Smooth muscle cell (in vitro differentiated cells): ENCODE measurements at regions not wholly inside any gene's neighbourhood (a gene's known extent, or its start where the extent isn't known, plus 50 kb on each side); places are given as distances from the start of the nearest gene placed in this dataset.

ENCODE experiments used
- DNase-seq: peaks from one replicate; lab custom pipeline; 2025; ENCODE audit not compliant: unreplicated experiment; lab: John Stamatoyannopoulos, UW
- H2AFZ ChIP-seq: fragments of 200-600 bp; sonication (generic); 2 replicates; pipeline ENCODE4 v1.6.0; 2016; ENCODE audit warnings: antibody characterized with exemption, low read depth, mild to moderate bottlenecking
- H3F3A ChIP-seq: fragments of 200-600 bp; sonication (generic); 2 replicates; pipeline ENCODE4 v1.6.0; 2017; ENCODE audit warnings: antibody characterized with exemption, low read depth
- H3K27ac ChIP-seq: fragments of 200-600 bp; sonication (generic); 2 replicates; pipeline ENCODE4 v1.5.1; 2016; ENCODE audit warnings: low read depth, mild to moderate bottlenecking
- H3K27me3 ChIP-seq: fragments of 200-600 bp; sonication (generic); 2 replicates; pipeline ENCODE4 v1.6.1; 2016; ENCODE audit warnings: low read depth, mild to moderate bottlenecking
- H3K36me3 ChIP-seq: fragments of 200-600 bp; sonication (generic); 2 replicates; pipeline ENCODE4 v1.5.1; 2016; ENCODE audit warnings: low read depth
- H3K4me1 ChIP-seq: fragments of 200-600 bp; sonication (generic); 2 replicates; pipeline ENCODE4 v1.5.1; 2016; ENCODE audit warnings: low read depth
- H3K4me2 ChIP-seq: fragments of 200-600 bp; sonication (generic); 2 replicates; pipeline ENCODE4 v1.6.0; 2016; ENCODE audit warnings: mild to moderate bottlenecking
- H3K4me3 ChIP-seq: fragments of 200-600 bp; sonication (generic); 2 replicates; pipeline ENCODE4 v1.5.1; 2016; ENCODE audit warnings: mild to moderate bottlenecking
- H3K79me2 ChIP-seq: fragments of 200-600 bp; sonication (generic); 2 replicates; pipeline ENCODE4 v1.6.0; 2016; ENCODE audit warnings: low read depth, mild to moderate bottlenecking
- H3K9ac ChIP-seq: fragments of 200-600 bp; sonication (generic); 2 replicates; pipeline ENCODE4 v1.6.0; 2016; ENCODE audit warnings: low read depth
- H3K9me3 ChIP-seq: fragments of 200-600 bp; sonication (generic); replicated peaks from 2 replicates; pipeline ENCODE4 v1.5.1; 2016; ENCODE audit warnings: low read depth
- H4K20me1 ChIP-seq: fragments of 200-600 bp; sonication (generic); 2 replicates; pipeline ENCODE4 v1.6.0; 2016; ENCODE audit warnings: low read depth
- CTCF ChIP-seq: fragments of 200-600 bp; sonication (generic); IDR thresholded peaks from 2 replicates; pipeline ENCODE4 v1.5.1; 2017; ENCODE audit warnings: borderline replicate concordance, mild to moderate bottlenecking, antibody characterized with exemption; ENCODE audit not compliant: insufficient read depth, poor library complexity, severe bottlenecking
- WGBS: methylation state at CpG from one replicate; pipeline ENCODE4 v1.1.7; 2016; ENCODE audit warnings: low lambda C conversion rate; 5-methylcytosine and 5-hydroxymethylcytosine counted together

GRCh38 chr12:111031916-111032590 is 111.7 kb upstream of the MYL2 start:
- DNase-seq: no peak
- Histone ChIP-seq H3F3A (no peaks in the 10 kb centered on the region), H3K9me3 (no peaks in the 10 kb centered on the region), H3K79me2 (no peaks in the 10 kb centered on the region), H3K27me3 (peaks cover 96% of the 10 kb centered on the region), H3K36me3 (no peaks in the 10 kb centered on the region), H3K4me3 (no peak overlapping the region), H3K9ac (no peak overlapping the region), H3K4me2 (no peak overlapping the region), H3K27ac (no peak overlapping the region), H2AFZ (no peak overlapping the region), H3K4me1 (peaks cover 13% of the 10 kb centered on the region), H4K20me1 (no peaks in the 10 kb centered on the region)
- WGBS: 84% methylated on average over 8 of the region's 8 CpGs
- TF ChIP-seq CTCF: no peak

GRCh38 chr12:111030800-111031199 is 110.4 kb upstream of the MYL2 start:
- H2AFZ ChIP-seq: no peak overlapping the region
- no peak overlapping the region for H3K9ac ChIP-seq
- no peak for TF ChIP-seq CTCF
- peaks cover 8% of the 10 kb centered on the region for H3K4me1 ChIP-seq
- H3K4me2 ChIP-seq: no peak overlapping the region
- no peak for DNase-seq
- no peaks in the 10 kb centered on the region for H3F3A ChIP-seq
- no peak overlapping the region for H3K27ac ChIP-seq
- no peak overlapping the region for H3K4me3 ChIP-seq
- no peaks in the 10 kb centered on the region for H3K79me2 ChIP-seq
- WGBS: 65% methylated on average over 5 of the region's 5 CpGs
- peaks cover 96% of the 10 kb centered on the region for H3K27me3 ChIP-seq
- H3K36me3 ChIP-seq: no peaks in the 10 kb centered on the region
- H3K9me3 ChIP-seq: no peaks in the 10 kb centered on the region
- H4K20me1 ChIP-seq: no peaks in the 10 kb centered on the region

- Histone ChIP-seq H3K4me1 (no peaks in the 10 kb centered on the region), H3K9me3 (no peaks in the 10 kb centered on the region), H3K27me3 (peaks cover 94% of the 10 kb centered on the region), H3K27ac (no peak overlapping the region), H4K20me1 (no peaks in the 10 kb centered on the region), H3K79me2 (no peaks in the 10 kb centered on the region), H3F3A (no peaks in the 10 kb centered on the region), H3K4me3 (no peak overlapping the region), H3K4me2 (no peak overlapping the region), H3K36me3 (no peaks in the 10 kb centered on the region), H3K9ac (no peak overlapping the region), H2AFZ (no peak overlapping the region)
- TF ChIP-seq CTCF: no peak
- DNase-seq: no peak
- whole genome bisulfite sequencing: 63% methylated on average over 5 of the region's 5 CpGs
These were observed 109.4 kb upstream of the MYL2 start for GRCh38 chr12:111029732-111030131.

GRCh38 chr12:111029305-111029704 is 108.9 kb upstream of the MYL2 start:
- no peak for DNase-seq
- H3K27me3 ChIP-seq: peaks cover 91% of the 10 kb centered on the region
- no peak overlapping the region for H2AFZ ChIP-seq
- H3K4me1 ChIP-seq: no peaks in the 10 kb centered on the region
- no peaks in the 10 kb centered on the region for H3K79me2 ChIP-seq
- H3K9me3 ChIP-seq: no peaks in the 10 kb centered on the region
- TF ChIP-seq CTCF: no peak
- no peak overlapping the region for H3K4me2 ChIP-seq
- no peaks in the 10 kb centered on the region for H4K20me1 ChIP-seq
- no peaks in the 10 kb centered on the region for H3F3A ChIP-seq
- H3K27ac ChIP-seq: no peak overlapping the region
- H3K36me3 ChIP-seq: no peaks in the 10 kb centered on the region
- 92% methylated on average over 4 of the region's 4 CpGs for WGBS
- no peak overlapping the region for H3K4me3 ChIP-seq
- H3K9ac ChIP-seq: no peak overlapping the region
